PC-3 (cell line): ENCODE measurements at regions not wholly inside any gene's neighbourhood (a gene's known extent, or its start where the extent isn't known, plus 50 kb on each side); places are given as distances from the start of the nearest gene placed in this dataset.

ENCODE experiments used
- ATAC-seq: fragments of 200-7000 bp; cut with Tn5 transposase; 2 replicates; pipeline ENCODE4 v1.9.1; 2020; ENCODE audit warnings: mild to moderate bottlenecking, moderate library complexity
- BruUV-seq: library from RNA; stranded (reverse); fragments of 400-500 nt; replicated peaks from 2 replicates; lab custom pipeline; 2021; lab: Mats Ljungman, UMichigan
- CTCF ChIA-PET: fragments of 300-600 bp; sonication (Branson Sonifier 250); formaldehyde crosslinking; loops from one replicate; lab custom pipeline; 2022; ENCODE audit warnings: antibody characterized with exemption; lab: Charles Lee
- POLR2A ChIA-PET: fragments of 300-600 bp; sonication (Branson Sonifier 250); formaldehyde crosslinking; loops from one replicate; lab custom pipeline; 2022; ENCODE audit warnings: antibody characterized with exemption; ENCODE audit not compliant: unreplicated experiment; lab: Charles Lee
- DNase-seq: peaks from one replicate; pipeline ENCODE4 v3.0.0-alpha.2; 2015
- H2AFZ ChIP-seq: fragments of 300-600 bp; sonication (generic); 2 replicates; pipeline ENCODE4 v1.6.0; 2016; ENCODE audit warnings: antibody characterized with exemption, low read length
- H3F3A ChIP-seq: fragments of 300-600 bp; sonication (generic); one replicate; pipeline ENCODE4 v1.6.0; 2017; ENCODE audit warnings: antibody characterized with exemption, low read length, control low read depth, mild to moderate bottlenecking; ENCODE audit not compliant: unreplicated experiment
- H3K27ac ChIP-seq: fragments of 300-600 bp; sonication (generic); 2 replicates; pipeline ENCODE4 v1.5.1; 2016; ENCODE audit warnings: mild to moderate bottlenecking, low read length
- H3K27me3 ChIP-seq: fragments of 300-600 bp; sonication (generic); 2 replicates; pipeline ENCODE4 v1.6.1; 2016; ENCODE audit warnings: low read length, mixed read lengths
- H3K36me3 ChIP-seq: fragments of 300-600 bp; sonication (generic); 2 replicates; pipeline ENCODE4 v1.6.1; 2016; ENCODE audit warnings: low read depth, mixed run types, low read length, mixed read lengths
- H3K4me1 ChIP-seq: fragments of 300-600 bp; sonication (generic); 2 replicates; pipeline ENCODE4 v1.5.1; 2016; ENCODE audit warnings: low read length; ENCODE audit not compliant: insufficient read depth
- H3K4me2 ChIP-seq: fragments of 300-600 bp; sonication (generic); 2 replicates; pipeline ENCODE4 v1.6.0; 2016; ENCODE audit warnings: low read length
- H3K4me3 ChIP-seq: fragments of 300-600 bp; sonication (generic); 2 replicates; pipeline ENCODE4 v1.5.1; 2016; ENCODE audit warnings: mild to moderate bottlenecking, low read length, mixed read lengths
- H3K79me2 ChIP-seq: fragments of 300-600 bp; sonication (generic); 2 replicates; pipeline ENCODE4 v1.6.1; 2017; ENCODE audit warnings: low read length, mixed read lengths
- H3K9ac ChIP-seq: fragments of 300-600 bp; sonication (generic); 2 replicates; pipeline ENCODE4 v1.6.0; 2016; ENCODE audit warnings: mild to moderate bottlenecking, low read length
- H3K9me2 ChIP-seq: fragments of 300-600 bp; sonication (generic); replicated peaks from 2 replicates; pipeline ENCODE4 v1.6.1; 2016; ENCODE audit warnings: mixed run types, low read length, mixed read lengths
- H3K9me3 ChIP-seq: fragments of 300-600 bp; sonication (generic); 2 replicates; pipeline ENCODE4 v1.6.1; 2016; ENCODE audit warnings: low read length, mixed read lengths
- H4K20me1 ChIP-seq: fragments of 300-600 bp; sonication (generic); 2 replicates; pipeline ENCODE4 v1.6.1; 2016; ENCODE audit warnings: low read length, mixed read lengths
- EZH2 ChIP-seq: fragments of 300-600 bp; sonication (generic); IDR thresholded peaks from one replicate; pipeline ENCODE4 v1.6.1; 2017; ENCODE audit warnings: antibody characterized with exemption, mild to moderate bottlenecking, low read length; ENCODE audit not compliant: unreplicated experiment
- EZH2phosphoT487 ChIP-seq: fragments of 300-600 bp; sonication (generic); IDR thresholded peaks from 2 replicates; pipeline ENCODE4 v1.6.1; 2018; ENCODE audit warnings: mild to moderate bottlenecking, antibody characterized with exemption, low read length, borderline replicate concordance
- intact Hi-C: fragments of 100-400 bp; cut with micrococcal nuclease; formaldehyde crosslinking; loops from 2 replicates; pipeline ENCODE4 v1.9.0; 2023
- TF ChIP-seq, protein P1 (sequence below): fragments of 300-600 bp; sonication (generic); conservative IDR thresholded peaks from 2 replicates; pipeline ENCODE4 v1.5.1; 2017; ENCODE audit warnings: antibody characterized with exemption, low read depth, mild to moderate bottlenecking, low read length

DNA sequence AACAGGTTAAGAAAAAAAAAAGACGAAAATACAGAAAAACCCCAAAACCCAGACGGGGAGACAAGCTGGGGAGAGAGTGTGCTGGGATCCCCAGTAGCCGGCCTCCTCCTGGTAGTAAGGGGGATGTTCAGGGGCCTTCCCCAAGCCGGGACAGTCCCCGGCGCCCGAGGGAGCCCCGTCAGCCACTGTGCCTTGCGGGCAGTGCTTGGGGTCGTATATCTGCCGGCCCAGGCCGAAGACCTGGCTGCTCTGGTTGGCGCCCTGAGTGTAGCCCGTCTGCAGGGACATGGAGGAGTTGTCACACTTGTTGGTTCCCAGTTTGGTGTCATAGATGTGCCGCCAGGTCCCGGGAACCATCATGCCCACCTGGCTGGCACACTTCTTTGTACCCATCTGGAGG is 287.2 kb upstream of the GADL1 start:
- intact Hi-C loops = no loop called here
- TF ChIP-seq, protein P1, sequence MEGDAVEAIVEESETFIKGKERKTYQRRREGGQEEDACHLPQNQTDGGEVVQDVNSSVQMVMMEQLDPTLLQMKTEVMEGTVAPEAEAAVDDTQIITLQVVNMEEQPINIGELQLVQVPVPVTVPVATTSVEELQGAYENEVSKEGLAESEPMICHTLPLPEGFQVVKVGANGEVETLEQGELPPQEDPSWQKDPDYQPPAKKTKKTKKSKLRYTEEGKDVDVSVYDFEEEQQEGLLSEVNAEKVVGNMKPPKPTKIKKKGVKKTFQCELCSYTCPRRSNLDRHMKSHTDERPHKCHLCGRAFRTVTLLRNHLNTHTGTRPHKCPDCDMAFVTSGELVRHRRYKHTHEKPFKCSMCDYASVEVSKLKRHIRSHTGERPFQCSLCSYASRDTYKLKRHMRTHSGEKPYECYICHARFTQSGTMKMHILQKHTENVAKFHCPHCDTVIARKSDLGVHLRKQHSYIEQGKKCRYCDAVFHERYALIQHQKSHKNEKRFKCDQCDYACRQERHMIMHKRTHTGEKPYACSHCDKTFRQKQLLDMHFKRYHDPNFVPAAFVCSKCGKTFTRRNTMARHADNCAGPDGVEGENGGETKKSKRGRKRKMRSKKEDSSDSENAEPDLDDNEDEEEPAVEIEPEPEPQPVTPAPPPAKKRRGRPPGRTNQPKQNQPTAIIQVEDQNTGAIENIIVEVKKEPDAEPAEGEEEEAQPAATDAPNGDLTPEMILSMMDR = no peak
- TF ChIP-seq EZH2phosphoT487 = no peak
- no peak for TF ChIP-seq EZH2
- POLR2A ChIA-PET = no interaction called here
- H3K27ac ChIP-seq = no peak overlapping the region
- no peaks in the 10 kb centered on the region for H3K9me3 ChIP-seq
- H3K79me2 ChIP-seq = no peaks in the 10 kb centered on the region
- BruUV-seq = no TSS peak
- ATAC-seq (no peak), DNase-seq (no peak)
- CTCF ChIA-PET = no interaction called here
- no peaks in the 10 kb centered on the region; the same call in 1 of the 2 replicates for H3K9me2 ChIP-seq
- H3K36me3 ChIP-seq = no peaks in the 10 kb centered on the region
- no peaks in the 10 kb centered on the region for H3K27me3 ChIP-seq
- no peak overlapping the region for H3K9ac ChIP-seq
- H3K4me2 ChIP-seq = no peak overlapping the region
- no peak overlapping the region for H2AFZ ChIP-seq
- peaks cover 11% of the 10 kb centered on the region; the same call in 1 of the 2 replicates for H3K4me1 ChIP-seq
- no peaks in the 10 kb centered on the region for H4K20me1 ChIP-seq
- no peaks in the 10 kb centered on the region for H3F3A ChIP-seq
- H3K4me3 ChIP-seq = no peak overlapping the region

DNA sequence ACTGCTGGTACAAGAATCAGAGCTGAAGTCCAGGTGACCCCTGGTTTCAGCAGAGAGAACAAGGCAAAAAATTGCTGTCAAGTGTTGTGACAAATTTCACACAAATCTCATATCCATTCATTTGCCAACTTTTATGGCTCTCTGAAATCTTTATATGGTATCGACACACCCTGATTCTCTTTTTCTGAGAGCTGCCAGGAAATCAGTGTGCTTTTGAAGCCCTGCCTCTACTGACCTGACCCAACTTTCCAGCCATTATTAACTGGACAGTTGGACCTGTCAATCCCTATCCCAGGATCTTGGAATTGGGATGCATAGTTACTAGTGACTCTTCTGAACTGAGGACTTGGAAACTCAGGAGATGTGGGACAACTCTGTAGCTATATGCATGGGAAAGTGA is 288.2 kb upstream of the GADL1 start:
- BruUV-seq = no TSS peak
- no peaks in the 10 kb centered on the region for H4K20me1 ChIP-seq
- no peaks in the 10 kb centered on the region for H3F3A ChIP-seq
- H3K4me3 ChIP-seq = no peak overlapping the region
- H3K36me3 ChIP-seq = no peaks in the 10 kb centered on the region
- DNase-seq (no peak), ATAC-seq (no peak)
- H2AFZ ChIP-seq = no peak overlapping the region
- no peak overlapping the region for H3K4me2 ChIP-seq
- no peak overlapping the region for H3K9ac ChIP-seq
- peaks cover 11% of the 10 kb centered on the region; the same call in 1 of the 2 replicates for H3K4me1 ChIP-seq
- H3K79me2 ChIP-seq = no peaks in the 10 kb centered on the region
- H3K9me2 ChIP-seq = no peaks in the 10 kb centered on the region; the same call in 1 of the 2 replicates
- no peak overlapping the region for H3K27ac ChIP-seq
- POLR2A ChIA-PET = interaction anchor here (0.6 kb wide), 1 partner anchor 524 kb away, joined by 14 read pairs; no protein-coding TSS in a partner anchor
- intact Hi-C loops = no loop called here
- CTCF ChIA-PET = no interaction called here
- H3K9me3 ChIP-seq = no peaks in the 10 kb centered on the region
- no peak for TF ChIP-seq EZH2
- TF ChIP-seq EZH2phosphoT487 = no peak
- TF ChIP-seq, protein P1 = no peak
- no peaks in the 10 kb centered on the region for H3K27me3 ChIP-seq

- no peak overlapping the region for H3K9ac ChIP-seq
- no peak overlapping the region for H2AFZ ChIP-seq
- ATAC-seq (no peak), DNase-seq (no peak)
- H3K79me2 ChIP-seq = no peaks in the 10 kb centered on the region
- H3K27me3 ChIP-seq = no peaks in the 10 kb centered on the region
- TF ChIP-seq EZH2 (no peak), EZH2phosphoT487 (no peak)
- TF ChIP-seq, protein P1 = no peak
- no peaks in the 10 kb centered on the region for H4K20me1 ChIP-seq
- H3K9me2 ChIP-seq = no peaks in the 10 kb centered on the region; the same call in 1 of the 2 replicates
- CTCF ChIA-PET = no interaction called here
- H3K27ac ChIP-seq = no peak overlapping the region
- H3K4me3 ChIP-seq = no peak overlapping the region
- no peaks in the 10 kb centered on the region for H3F3A ChIP-seq
- H3K9me3 ChIP-seq = no peaks in the 10 kb centered on the region
- POLR2A ChIA-PET = no interaction called here
- intact Hi-C loops = no loop called here
- H3K4me1 ChIP-seq = peaks cover 10% of the 10 kb centered on the region; the same call in 1 of the 2 replicates
- H3K36me3 ChIP-seq = no peaks in the 10 kb centered on the region
- no peak overlapping the region for H3K4me2 ChIP-seq
- BruUV-seq = no TSS peak
Measured at GRCh38 chr3:31184261-31185061, 290.0 kb upstream of the GADL1 start.
